Mucosa of gallbladder (tissue), 1 donor: ENCODE measurements at regions not wholly inside any gene's neighbourhood (a gene's known extent, or its start where the extent isn't known, plus 50 kb on each side); places are given as distances from the start of the nearest gene placed in this dataset.

Experiments
- DNase-seq: peaks from one replicate; pipeline ENCODE4 v3.0.0-alpha.2; 2020; ENCODE audit warnings: low spot score
- donor health status: DM: no; HTN: no; CAD: no.

- no peak for DNase-seq
Observed at GRCh38 chr10:44244745-44245600, 139.9 kb downstream of the CXCL12 start.

GRCh38 chr10:44243851-44244510 is 140.9 kb downstream of the CXCL12 start:
- DNase-seq, result no peak

GRCh38 chr10:44242826-44243225 is 142.1 kb downstream of the CXCL12 start:
- no peak for DNase-seq

GRCh38 chr10:44242091-44242490 is 142.8 kb downstream of the CXCL12 start:
- no peak for DNase-seq

- no peak for DNase-seq
Observed at GRCh38 chr10:44240584-44241205, 144.2 kb downstream of the CXCL12 start.

GRCh38 chr10:44238212-44238611 is 146.7 kb downstream of the CXCL12 start:
- no peak for DNase-seq

GRCh38 chr10:44237364-44238049 is 147.4 kb downstream of the CXCL12 start:
- no peak for DNase-seq

GRCh38 chr10:44235363-44235762 is 149.5 kb downstream of the CXCL12 start:
- DNase-seq, result no peak

- DNase-seq, result no peak
Observed at GRCh38 chr10:44234483-44234875, 150.4 kb downstream of the CXCL12 start.

- peak; percentile 27 for DNase-seq
Observed at GRCh38 chr10:44233561-44234482, 151.1 kb downstream of the CXCL12 start.

- no peak for DNase-seq
Observed at GRCh38 chr10:44217274-44217820, 167.6 kb downstream of the CXCL12 start.

GRCh38 chr10:44216073-44216472 is 168.8 kb downstream of the CXCL12 start:
- DNase-seq, result no peak

- no peak for DNase-seq
Observed at GRCh38 chr10:44209811-44210210, 175.1 kb downstream of the CXCL12 start.

- DNase-seq, result no peak
Observed at GRCh38 chr10:44207160-44207559, 177.7 kb downstream of the CXCL12 start.

- DNase-seq, result no peak
Observed at GRCh38 chr10:44206127-44206818, 178.6 kb downstream of the CXCL12 start.

- DNase-seq, result no peak
Observed at GRCh38 chr10:44205067-44205466, 179.8 kb downstream of the CXCL12 start.

- no peak for DNase-seq
Observed at GRCh38 chr10:44203535-44203934, 181.4 kb downstream of the CXCL12 start.

GRCh38 chr10:44202952-44203351 is 181.9 kb downstream of the CXCL12 start:
- no peak for DNase-seq

- no peak for DNase-seq
Observed at GRCh38 chr10:44201656-44202055, 183.2 kb downstream of the CXCL12 start.

GRCh38 chr10:44201011-44201410 is 183.9 kb downstream of the CXCL12 start:
- no peak for DNase-seq
